G401.6 (cell line): ENCODE measurements at regions not wholly inside any gene's neighbourhood (a gene's known extent, or its start where the extent isn't known, plus 50 kb on each side); places are given as distances from the start of the nearest gene placed in this dataset.
"Not testable (repeated sequence)": the region's sequence is repeated elsewhere in the genome, so short reads cannot be mapped to it uniquely, and the experiment has no call there.

Source experiments
- FAIRE-seq: peaks from 2 replicates; lab custom pipeline; 2012; peaks lifted over from hg19 to GRCh38; lab: Jason Lieb, UNC

DNA sequence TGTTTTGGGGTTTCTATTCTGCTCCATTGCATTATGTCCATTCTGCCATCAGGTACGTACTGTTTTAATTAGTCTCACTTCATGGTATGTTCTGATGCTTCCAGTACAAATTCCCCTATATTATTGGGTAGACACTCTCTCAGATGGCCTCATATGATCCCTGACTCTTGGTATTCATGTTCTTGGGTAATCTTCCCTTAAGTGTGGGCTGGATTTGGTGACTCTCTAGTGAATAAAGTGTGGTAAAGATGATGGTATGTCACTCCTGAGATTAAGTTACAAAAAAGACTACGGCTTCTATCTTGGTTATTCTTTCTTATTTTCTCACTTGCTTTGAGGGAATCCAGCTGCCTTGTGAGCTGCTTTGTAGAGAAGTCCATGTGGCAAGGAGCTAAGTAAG is 89.6 kb upstream of the TBC1D5 start:
- FAIRE-seq = no peak

GRCh38 chr3:17831366-17831765 is 88.9 kb upstream of the TBC1D5 start:
- no peak for FAIRE-seq

GRCh38 chr3:17830788-17831187 is 88.4 kb upstream of the TBC1D5 start:
- FAIRE-seq = no peak

DNA sequence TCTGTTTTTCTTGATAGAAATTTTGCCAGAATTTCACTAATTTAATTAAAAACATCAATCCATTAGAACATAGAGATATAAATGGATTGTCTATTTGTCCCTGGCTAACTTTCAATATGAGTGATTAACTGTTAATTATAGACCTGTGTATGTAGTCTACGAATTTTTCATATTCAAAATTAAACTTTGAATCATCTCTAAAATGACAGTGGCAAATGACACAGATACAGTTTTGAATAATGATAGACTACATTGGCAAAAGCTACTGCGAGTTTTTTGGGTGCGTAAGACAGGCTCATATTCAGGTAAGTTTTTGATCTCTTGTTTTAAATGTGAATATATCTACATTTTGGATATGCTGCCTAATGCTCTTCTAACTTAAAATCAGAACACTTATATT is 86.0 kb upstream of the TBC1D5 start:
- no peak for FAIRE-seq

GRCh38 chr3:17825298-17825697 is 82.9 kb upstream of the TBC1D5 start:
- no peak for FAIRE-seq

- no peak for FAIRE-seq
These were observed 81.4 kb upstream of the TBC1D5 start for GRCh38 chr3:17823816-17824215.

- FAIRE-seq = no peak
These were observed 80.6 kb upstream of the TBC1D5 start for GRCh38 chr3:17823036-17823435.

DNA sequence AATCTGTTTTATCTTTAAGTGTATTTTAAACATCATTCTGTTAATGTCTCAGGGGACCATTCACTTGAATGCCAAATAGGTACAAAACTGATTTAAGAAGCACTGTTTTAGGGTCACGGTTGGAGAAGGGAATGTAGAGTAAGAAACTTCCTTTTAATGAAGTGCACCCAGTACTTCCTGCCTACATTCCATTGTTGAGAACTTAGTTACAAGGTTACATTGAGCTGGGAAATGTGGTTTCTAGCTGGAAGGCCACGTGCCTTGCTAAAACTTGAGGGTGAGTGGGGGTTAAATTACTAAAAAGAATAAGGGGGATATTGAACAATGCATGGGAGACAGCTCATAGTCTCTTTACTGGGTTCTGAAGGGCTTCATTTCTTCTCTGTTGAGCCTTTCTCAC is 78.3 kb upstream of the TBC1D5 start:
- FAIRE-seq = no peak

GRCh38 chr3:17820275-17820674 is 77.8 kb upstream of the TBC1D5 start:
- no peak for FAIRE-seq

GRCh38 chr3:17817973-17818372 is 75.5 kb upstream of the TBC1D5 start:
- not testable (repeated sequence) for FAIRE-seq

GRCh38 chr3:17817545-17817944 is 75.1 kb upstream of the TBC1D5 start:
- no peak for FAIRE-seq

DNA sequence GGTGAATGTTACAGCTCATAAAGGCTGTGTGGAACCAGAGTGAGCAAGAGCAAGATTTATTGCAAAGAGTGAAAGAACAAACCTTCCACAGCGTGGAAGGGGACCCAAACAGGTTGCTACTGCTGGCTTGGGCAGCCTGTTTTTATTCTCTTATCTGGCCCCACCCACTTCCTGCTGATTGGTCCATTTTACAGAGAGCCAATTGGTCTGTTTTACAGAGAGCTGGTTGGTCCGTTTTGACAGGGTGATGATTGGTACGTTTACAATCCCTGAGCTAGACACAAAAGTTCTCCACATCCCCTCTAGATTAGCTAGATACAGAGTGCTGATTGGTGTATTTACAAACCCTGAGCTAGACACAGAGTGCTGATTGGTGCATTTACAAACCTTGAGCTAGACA is 74.4 kb upstream of the TBC1D5 start:
- FAIRE-seq = not testable (repeated sequence)

- FAIRE-seq = not testable (repeated sequence)
These were observed 69.9 kb upstream of the TBC1D5 start for GRCh38 chr3:17812328-17812727.

- FAIRE-seq = no peak
These were observed 69.2 kb upstream of the TBC1D5 start for GRCh38 chr3:17811646-17812045.

- no peak for FAIRE-seq
These were observed 68.3 kb upstream of the TBC1D5 start for GRCh38 chr3:17810759-17811158.

DNA sequence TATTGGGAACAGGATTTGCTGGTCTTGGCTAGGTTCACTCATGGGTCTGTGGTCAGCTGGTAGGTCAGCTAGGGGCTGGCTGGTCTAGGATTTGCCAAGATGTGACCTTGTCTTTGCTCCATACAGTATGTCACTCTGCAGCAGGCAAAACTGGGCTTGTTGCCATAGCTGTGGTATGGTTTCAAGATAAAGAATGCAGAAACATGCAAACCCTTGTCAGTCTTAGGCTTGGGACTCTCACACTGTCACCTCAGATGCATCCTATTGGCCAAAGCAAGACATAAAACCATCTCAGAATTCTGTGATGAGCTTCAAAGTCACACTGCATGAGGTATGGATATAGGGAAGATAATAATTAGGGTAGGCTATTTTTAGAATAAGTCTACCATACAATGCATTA is 66.6 kb upstream of the TBC1D5 start:
- FAIRE-seq = no peak

GRCh38 chr3:17806876-17807275 is 64.4 kb upstream of the TBC1D5 start:
- no peak for FAIRE-seq

- no peak for FAIRE-seq
These were observed 63.8 kb upstream of the TBC1D5 start for GRCh38 chr3:17806201-17806600.

- no peak for FAIRE-seq
These were observed 63.1 kb upstream of the TBC1D5 start for GRCh38 chr3:17805461-17805940.

DNA sequence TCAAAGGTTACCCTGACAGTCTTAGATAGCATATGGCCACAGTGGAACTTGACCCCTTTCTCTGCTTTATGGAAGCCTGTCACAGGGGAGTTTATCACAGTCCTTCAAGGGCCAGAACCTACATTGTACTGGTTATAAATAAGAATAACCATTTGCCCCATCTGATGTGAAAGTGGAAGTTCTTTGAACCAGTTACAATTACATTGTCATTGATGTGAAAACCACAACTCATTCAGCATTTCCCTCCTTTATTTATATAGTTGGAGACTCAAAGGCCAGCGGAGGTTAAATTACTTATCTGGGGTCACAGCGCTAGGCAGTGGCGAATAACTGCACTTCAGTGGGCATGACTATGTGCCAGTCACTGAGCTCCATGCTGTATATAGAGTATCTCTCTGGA is 60.5 kb upstream of the TBC1D5 start:
- FAIRE-seq = no peak

GRCh38 chr3:17801131-17801530 is 58.7 kb upstream of the TBC1D5 start:
- FAIRE-seq = no peak

DNA sequence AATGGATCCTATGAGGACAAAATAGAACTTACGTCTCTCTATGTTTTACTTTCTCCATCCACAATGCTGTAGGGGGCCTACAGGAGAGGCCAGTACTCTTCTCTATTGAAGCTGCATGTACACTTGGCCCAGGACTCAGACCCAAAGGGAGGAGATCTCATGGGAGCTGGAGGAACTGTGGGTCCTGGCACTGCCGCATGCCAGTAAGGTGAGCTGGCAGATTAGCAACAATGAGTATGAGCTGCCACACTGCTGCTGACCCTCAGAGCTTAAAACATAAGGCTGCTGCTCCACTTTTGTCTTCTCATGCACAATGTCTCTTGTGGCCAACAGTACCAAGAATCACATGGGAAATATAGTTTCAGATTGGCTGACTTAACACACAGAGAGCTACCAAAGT is 57.8 kb upstream of the TBC1D5 start:
- no peak for FAIRE-seq

- no peak for FAIRE-seq
These were observed 56.9 kb upstream of the TBC1D5 start for GRCh38 chr3:17799312-17799711.

- FAIRE-seq = no peak
These were observed 55.6 kb upstream of the TBC1D5 start for GRCh38 chr3:17798000-17798399.

DNA sequence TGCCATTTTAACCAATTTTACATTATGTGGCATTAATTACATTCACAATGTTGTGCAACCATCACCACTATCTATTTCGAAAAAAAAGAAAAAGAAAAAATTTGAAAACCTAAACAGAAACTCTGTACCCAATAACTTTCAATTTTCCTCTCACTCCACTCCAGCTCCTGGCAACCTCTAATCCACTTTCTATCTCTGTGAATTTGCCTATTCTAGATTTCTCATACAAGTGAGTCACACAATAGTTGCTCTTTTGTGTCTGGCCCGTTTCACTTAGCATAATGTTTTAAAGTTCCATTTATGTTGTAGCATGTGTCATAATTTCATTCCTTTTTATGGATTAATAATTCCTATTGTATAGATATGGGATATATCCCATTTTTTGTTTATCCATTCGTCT is 53.3 kb upstream of the TBC1D5 start:
- no peak for FAIRE-seq
